Urothelium cell line (cell line): ENCODE measurements at regions not wholly inside any gene's neighbourhood (a gene's known extent, or its start where the extent isn't known, plus 50 kb on each side); places are given as distances from the start of the nearest gene placed in this dataset.
"Not testable (repeated sequence)": the region's sequence is repeated elsewhere in the genome, so short reads cannot be mapped to it uniquely, and the experiment has no call there.

Experiments
- DNase-seq: peaks from one replicate; pipeline ENCODE4 v3.0.0; 2011; ENCODE audit warnings: low spot score, mixed read lengths
- FAIRE-seq: peaks from 2 replicates; lab custom pipeline; 2011; peaks lifted over from hg19 to GRCh38; lab: Jason Lieb, UNC

DNA sequence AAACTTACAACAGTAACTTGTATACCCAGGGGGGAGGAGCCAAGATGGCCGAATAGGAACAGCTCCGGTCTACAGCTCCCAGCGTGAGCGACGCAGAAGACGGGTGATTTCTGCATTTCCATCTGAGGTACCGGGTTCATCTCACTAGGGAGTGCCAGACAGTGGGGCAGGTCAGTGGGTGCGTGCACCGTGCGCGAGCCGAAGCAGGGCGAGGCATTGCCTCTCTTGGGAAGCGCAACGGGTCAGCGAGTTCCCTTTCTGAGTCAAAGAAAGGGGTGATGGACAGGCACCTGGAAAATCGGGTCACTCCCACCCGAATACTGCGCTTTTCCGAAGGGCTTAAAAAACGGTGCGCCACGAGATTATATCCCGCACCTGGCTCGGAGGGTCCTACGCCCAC, 278.8 kb downstream of the FAM47B start:
- not testable (repeated sequence) for DNase-seq

GRCh38 chrX:35244088-35244741, 301.6 kb downstream of the FAM47B start:
- no peak for DNase-seq
- FAIRE-seq: no peak

More for the DNA sequence above, 278.8 kb downstream of the FAM47B start:
- FAIRE-seq: not testable (repeated sequence)

DNA sequence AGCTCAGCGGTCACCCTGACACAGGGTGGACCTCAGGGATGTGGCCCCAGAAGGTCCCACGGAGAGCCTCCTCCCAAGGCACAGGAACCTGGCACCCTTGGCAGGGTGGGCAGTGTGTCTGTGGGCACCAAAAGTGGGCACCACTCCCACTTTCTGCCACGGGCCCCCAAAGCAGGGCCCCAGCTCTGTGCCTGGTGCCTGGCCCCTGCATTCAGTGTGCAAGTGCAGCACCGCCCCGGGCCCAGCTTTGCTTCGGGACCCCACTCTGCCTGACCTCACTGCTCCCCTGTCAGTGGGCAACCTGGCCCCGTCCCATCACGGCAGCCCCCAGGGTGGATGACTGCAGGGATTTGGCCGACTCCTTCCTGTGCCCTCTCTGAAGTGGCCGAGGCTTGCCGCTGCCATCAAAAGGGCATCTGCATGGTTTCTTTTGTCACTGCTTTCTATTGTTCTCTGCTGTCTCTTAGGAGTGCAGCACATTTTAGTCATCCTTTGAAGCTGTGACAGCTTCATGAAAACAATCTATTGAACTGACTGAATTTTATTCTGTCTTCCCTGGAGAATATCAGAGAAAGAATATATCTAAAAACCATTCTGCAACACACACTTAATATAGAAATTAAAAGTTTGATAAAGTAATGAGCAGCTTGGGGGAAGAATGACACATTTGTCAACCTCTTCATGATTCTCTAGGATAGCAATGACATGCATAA, 302.4 kb downstream of the FAM47B start:
- no peak for FAIRE-seq

GRCh38 chrX:35251226-35251625, 308.6 kb downstream of the FAM47B start:
- no peak for FAIRE-seq

More for the DNA sequence above, 302.4 kb downstream of the FAM47B start:
- DNase-seq: no peak

GRCh38 chrX:35276115-35276514, 333.5 kb downstream of the FAM47B start:
- FAIRE-seq (no peak), DNase-seq (no peak)

More at GRCh38 chrX:35251226-35251625, 308.6 kb downstream of the FAM47B start:
- no peak for DNase-seq

DNA sequence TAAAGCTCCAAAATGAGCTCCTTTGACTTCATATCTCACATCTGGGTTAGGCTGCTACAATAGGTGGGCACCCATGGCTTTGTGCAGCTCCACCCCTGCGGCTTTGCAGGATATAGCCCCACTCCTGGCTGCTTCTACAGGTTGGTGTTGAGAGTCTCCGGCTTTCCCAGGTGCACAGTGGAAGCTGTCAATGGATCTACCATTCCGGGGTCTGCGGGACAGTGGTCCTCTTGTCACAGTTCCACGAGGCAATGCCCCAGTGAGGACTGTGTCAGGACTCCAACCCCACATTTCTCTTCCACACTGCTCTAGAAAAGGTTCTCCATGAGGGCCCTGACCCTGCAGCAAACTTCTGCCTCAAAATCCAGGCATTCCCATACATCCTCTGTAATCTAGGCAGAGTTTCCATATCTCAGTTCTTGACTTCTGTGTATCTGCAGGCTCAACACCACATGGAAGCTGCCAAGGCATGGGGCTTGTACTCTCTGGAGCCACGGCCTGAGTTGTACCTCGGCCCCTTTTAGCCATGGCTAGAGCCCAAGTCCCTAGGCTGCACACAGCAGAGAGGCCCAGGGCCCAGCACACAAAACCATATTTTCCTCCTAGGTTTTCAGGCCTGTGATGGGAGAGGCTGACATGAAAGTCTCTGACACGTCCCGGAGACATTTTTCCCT, 342.8 kb downstream of the FAM47B start:
- FAIRE-seq (no peak), DNase-seq (no peak)

DNA sequence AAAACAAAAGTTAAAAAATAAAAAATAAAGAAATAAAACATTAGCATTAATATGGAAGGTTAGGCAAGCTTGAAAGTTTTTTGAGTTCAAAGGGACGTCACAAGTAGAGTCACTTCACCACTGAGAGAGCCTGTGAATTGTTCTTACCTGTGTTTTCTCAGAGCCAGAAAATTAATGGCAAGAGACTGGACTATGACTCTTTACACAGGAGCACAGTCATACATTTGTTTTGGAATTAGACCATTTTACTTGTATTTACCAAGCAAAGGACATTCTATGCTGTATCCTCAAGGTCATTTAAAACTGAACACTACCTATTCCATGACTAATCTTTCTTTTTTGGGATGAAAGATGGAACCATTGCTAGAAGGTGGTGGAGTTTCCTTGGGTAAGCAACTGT, 346.1 kb downstream of the FAM47B start:
- DNase-seq: no peak
- FAIRE-seq: no peak

GRCh38 chrX:35289952-35290351, 347.4 kb downstream of the FAM47B start:
- FAIRE-seq: no peak
- no peak for DNase-seq

- no peak for FAIRE-seq
- no peak for DNase-seq
These were observed 348.4 kb downstream of the FAM47B start for GRCh38 chrX:35291013-35291412.

DNA sequence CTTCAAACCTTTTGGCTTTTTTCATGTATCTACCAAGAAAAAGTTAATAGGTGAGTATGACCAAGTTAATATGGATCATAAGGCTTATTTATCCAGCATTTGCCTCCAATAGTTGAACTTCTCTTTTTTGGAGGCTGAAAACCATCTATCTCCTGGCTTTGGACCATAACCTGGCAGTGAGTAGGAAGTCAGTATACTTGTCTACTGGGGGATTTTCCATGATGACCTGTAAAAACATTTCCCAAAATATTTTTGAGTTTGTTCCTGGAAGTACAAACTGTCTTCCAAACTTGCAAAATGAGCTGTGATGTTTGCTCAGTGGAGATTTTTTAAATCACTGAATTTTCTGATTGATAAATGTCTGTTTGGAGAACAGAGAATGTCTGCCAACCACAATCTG, 349.9 kb downstream of the FAM47B start:
- DNase-seq (no peak), FAIRE-seq (no peak)

DNA sequence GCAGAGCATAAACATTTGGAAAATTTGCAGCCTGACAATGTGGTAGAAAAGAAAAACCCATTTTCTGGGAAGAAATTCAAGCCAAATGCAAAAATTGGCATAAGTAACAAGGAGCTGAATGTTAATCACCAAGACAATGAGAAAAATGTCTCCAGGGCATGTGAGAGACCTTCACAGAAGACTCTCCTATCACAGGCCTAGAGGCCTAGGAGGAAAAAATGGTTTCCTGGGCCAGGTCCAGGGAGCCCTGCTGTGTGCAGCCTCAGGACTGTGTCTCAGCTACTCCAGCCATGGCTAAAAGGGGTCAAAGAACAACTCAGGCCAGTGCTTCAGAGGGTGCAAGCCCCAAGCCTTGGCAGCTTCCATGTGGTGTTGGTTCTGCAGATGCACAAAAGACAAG, 362.4 kb downstream of the FAM47B start:
- not testable (repeated sequence) for FAIRE-seq, DNase-seq

DNA sequence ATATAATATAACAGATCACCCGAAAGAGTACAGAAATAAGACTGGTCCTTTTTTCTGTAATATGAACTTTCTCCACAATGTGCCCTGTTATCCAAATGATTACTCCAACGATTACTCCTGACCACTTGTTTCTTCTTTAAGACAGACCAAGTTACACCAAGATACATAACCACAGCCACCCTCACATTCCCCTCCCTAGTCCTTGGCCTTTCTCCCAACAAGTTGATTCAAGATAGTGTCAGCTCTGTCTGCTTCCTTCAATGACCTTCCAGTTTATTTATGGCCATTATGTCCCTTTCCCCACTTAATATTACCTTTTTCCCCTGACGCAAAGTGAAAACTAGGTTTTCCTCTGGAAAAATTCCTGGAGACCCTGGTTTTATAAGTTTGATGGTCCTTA, 397.2 kb downstream of the FAM47B start:
- FAIRE-seq: no peak
- no peak for DNase-seq

- FAIRE-seq (no peak), DNase-seq (no peak)
These were observed 397.9 kb downstream of the FAM47B start for GRCh38 chrX:35340465-35340864.

- DNase-seq (no peak), FAIRE-seq (no peak)
These were observed 408.6 kb downstream of the FAM47B start for GRCh38 chrX:35351212-35351611.

DNA sequence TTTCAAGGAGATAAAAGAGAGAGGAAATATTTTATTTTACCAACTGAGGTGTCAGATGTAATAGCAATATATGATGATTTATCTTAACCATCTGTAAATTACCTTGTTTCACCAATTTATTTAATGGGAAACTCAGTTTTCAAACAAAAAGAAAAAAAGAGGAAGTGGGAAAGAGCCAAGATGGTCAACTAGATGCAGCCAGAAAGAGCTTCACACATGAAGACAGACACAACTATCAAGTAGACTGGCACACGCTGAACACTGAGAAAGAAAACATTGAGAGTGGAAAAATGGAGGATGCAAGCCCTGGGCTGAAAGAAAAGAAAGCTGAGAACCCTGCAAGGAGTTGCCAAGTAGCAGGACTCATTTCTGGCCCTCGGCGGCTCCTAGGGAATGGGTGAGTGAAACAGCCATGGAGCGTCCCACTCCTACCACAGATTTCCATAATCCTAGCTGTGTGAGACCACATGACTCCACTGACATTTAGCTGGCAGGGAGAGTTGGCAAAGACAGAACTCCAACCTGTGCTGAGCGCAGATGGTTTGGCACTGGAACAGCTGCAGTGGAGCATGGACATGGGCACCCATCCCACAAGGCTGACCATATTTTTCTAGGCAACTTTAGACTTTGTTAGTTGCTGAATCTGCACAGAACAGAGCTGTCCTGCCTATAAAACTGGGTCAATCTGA, 409.3 kb downstream of the FAM47B start:
- DNase-seq: no peak
- no peak for FAIRE-seq

DNA sequence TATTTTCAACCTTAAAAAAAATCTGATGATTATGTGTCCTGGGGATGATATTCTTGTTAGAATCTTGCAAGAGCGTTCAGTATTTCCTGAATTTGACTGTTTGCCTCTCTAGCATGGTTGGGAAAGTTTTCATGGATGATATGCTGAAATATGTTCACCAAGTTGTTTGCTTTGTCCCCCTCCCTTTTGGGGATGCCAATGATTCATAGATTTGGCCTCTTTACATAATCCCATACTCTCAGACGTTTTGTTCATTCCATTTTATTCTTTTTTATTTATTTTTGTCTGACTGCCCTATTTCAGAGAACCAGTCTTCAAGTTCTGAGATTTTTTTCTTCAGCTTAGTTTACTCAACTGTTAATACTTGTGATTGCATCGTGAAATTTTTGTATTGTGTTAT, 415.1 kb downstream of the FAM47B start:
- no peak for FAIRE-seq
- no peak for DNase-seq

- DNase-seq: no peak
- FAIRE-seq: no peak
These were observed 420.3 kb downstream of the FAM47B start for GRCh38 chrX:35362866-35363265.

DNA sequence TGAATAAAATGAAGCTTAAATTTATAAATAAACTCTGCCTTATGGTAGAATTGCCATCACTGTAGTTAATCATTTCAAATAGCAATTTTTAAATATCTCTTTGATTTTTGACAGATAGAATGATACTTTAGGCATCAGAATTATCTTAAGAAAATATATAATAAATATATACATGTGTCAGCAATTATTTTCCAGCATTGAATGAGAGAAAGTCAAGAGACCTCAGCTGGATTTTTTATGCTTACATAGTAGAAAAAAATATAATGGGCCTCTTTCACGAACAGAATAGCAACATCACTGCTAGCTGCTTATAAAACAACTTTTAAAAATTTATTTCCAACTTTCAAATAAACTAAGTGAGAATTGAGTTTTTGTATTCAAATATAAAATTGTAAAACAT, 424.0 kb upstream of the MAGEB16 start:
- DNase-seq: no peak
- FAIRE-seq: no peak

- DNase-seq (peak; percentile 1), FAIRE-seq (no peak)
These were observed 417.1 kb upstream of the MAGEB16 start for GRCh38 chrX:35380808-35381700.

- FAIRE-seq, DNase-seq: not testable (repeated sequence)
These were observed 416.4 kb upstream of the MAGEB16 start for GRCh38 chrX:35381709-35382108.
